ENCODE measurements at regions not wholly inside any gene's neighbourhood (a gene's known extent, or its start where the extent isn't known, plus 50 kb on each side); places are given as distances from the start of the nearest gene placed in this dataset.

GRCh38 chr10:21061982-21062381 lies 164.9 kb upstream of the NEBL start:
- TF ChIP-seq POLR2A (IDR thresholded peaks at IDR 0.05) (no peak), EP300 (IDR thresholded peaks at IDR 0.05; ENCODE audit: low read depth) (no peak)
- TF ChIP-seq, protein P1, sequence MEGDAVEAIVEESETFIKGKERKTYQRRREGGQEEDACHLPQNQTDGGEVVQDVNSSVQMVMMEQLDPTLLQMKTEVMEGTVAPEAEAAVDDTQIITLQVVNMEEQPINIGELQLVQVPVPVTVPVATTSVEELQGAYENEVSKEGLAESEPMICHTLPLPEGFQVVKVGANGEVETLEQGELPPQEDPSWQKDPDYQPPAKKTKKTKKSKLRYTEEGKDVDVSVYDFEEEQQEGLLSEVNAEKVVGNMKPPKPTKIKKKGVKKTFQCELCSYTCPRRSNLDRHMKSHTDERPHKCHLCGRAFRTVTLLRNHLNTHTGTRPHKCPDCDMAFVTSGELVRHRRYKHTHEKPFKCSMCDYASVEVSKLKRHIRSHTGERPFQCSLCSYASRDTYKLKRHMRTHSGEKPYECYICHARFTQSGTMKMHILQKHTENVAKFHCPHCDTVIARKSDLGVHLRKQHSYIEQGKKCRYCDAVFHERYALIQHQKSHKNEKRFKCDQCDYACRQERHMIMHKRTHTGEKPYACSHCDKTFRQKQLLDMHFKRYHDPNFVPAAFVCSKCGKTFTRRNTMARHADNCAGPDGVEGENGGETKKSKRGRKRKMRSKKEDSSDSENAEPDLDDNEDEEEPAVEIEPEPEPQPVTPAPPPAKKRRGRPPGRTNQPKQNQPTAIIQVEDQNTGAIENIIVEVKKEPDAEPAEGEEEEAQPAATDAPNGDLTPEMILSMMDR (IDR thresholded peaks at IDR 0.05), result no peak
